ENCODE measurements at regions not wholly inside any gene's neighbourhood (a gene's known extent, or its start where the extent isn't known, plus 50 kb on each side); places are given as distances from the start of the nearest gene placed in this dataset.

- TF ChIP-seq POLR2A (IDR thresholded peaks at IDR 0.05) (no peak), POLR2AphosphoS5 (IDR thresholded peaks at IDR 0.05) (no peak)
- TF ChIP-seq, protein P1, sequence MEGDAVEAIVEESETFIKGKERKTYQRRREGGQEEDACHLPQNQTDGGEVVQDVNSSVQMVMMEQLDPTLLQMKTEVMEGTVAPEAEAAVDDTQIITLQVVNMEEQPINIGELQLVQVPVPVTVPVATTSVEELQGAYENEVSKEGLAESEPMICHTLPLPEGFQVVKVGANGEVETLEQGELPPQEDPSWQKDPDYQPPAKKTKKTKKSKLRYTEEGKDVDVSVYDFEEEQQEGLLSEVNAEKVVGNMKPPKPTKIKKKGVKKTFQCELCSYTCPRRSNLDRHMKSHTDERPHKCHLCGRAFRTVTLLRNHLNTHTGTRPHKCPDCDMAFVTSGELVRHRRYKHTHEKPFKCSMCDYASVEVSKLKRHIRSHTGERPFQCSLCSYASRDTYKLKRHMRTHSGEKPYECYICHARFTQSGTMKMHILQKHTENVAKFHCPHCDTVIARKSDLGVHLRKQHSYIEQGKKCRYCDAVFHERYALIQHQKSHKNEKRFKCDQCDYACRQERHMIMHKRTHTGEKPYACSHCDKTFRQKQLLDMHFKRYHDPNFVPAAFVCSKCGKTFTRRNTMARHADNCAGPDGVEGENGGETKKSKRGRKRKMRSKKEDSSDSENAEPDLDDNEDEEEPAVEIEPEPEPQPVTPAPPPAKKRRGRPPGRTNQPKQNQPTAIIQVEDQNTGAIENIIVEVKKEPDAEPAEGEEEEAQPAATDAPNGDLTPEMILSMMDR (IDR thresholded peaks at IDR 0.05): no peak
These were observed 108.3 kb upstream of the FRMD4B start for GRCh38 chr3:69494185-69494584.
